ENCODE measurements at regions not wholly inside any gene's neighbourhood (a gene's known extent, or its start where the extent isn't known, plus 50 kb on each side); places are given as distances from the start of the nearest gene placed in this dataset.

GRCh38 chr3:72082776-72083462 lies 298.0 kb upstream of the PROK2 start:
- TF ChIP-seq EZH2 (optimal IDR thresholded peaks at IDR 0.05; ENCODE audit: low read depth, low read length), result no peak
- no peak for TF ChIP-seq CTCF (IDR thresholded peaks at IDR 0.05; ENCODE audit: low read length)
- TF ChIP-seq EZH2phosphoT487 (IDR thresholded peaks at IDR 0.05; ENCODE audit: low read length), result no peak
